B cell (primary cell): ENCODE measurements at regions not wholly inside any gene's neighbourhood (a gene's known extent, or its start where the extent isn't known, plus 50 kb on each side); places are given as distances from the start of the nearest gene placed in this dataset.

Source experiments
- ATAC-seq: fragments of 200-7000 bp; cut with Tn5 transposase; one replicate; pipeline ENCODE4 v1.10.0; 2021; ENCODE audit warnings: low read depth, mild to moderate bottlenecking, moderate number of reproducible peaks, moderate library complexity
- CTCF ChIA-PET: fragments of 350-600 bp; sonication (Branson Sonifier 250); formaldehyde crosslinking; loops from one replicate; lab custom pipeline; 2021; ENCODE audit warnings: antibody characterized with exemption, inconsistent platforms; lab: Charles Lee
- POLR2A ChIA-PET: fragments of 350-600 bp; sonication (Branson Sonifier 250); formaldehyde crosslinking; loops from one replicate; lab custom pipeline; 2021; ENCODE audit warnings: antibody characterized with exemption; lab: Charles Lee
- DNase-seq: peaks from one replicate; pipeline ENCODE4 v3.0.0; 2013
- H2AFZ ChIP-seq: 2 replicates; pipeline ENCODE4 v1.6.1; 2012; ENCODE audit warnings: mild to moderate bottlenecking, low read depth, low read length; ENCODE audit not compliant: insufficient read depth, poor library complexity, severe bottlenecking
- H3K27ac ChIP-seq, 2 donors: 1 replicate in 1 of 2; 2 replicates in 1 of 2; pipeline ENCODE4 v1.5.1; 2012 to 2013; ENCODE audit warnings: low read length in 2 of 2, mild to moderate bottlenecking in 2 of 2, moderate library complexity in 1 of 2
- H3K27me3 ChIP-seq, 4 experiments: fragments of 200-600 bp in 1 of 4; sonication (generic) in 1 of 4; replicated peaks in 1 of 4; 1 replicate in 2 of 4; 2 replicates in 2 of 4; pipeline versions ENCODE4 v1.6.1 to v1.7.0; 2013 to 2016; ENCODE audit warnings: low read length in 3 of 4, mild to moderate bottlenecking in 2 of 4, mixed read lengths in 1 of 4, moderate library complexity in 1 of 4; ENCODE audit not compliant: insufficient read depth in 4 of 4, control insufficient read depth in 3 of 4; ENCODE audit errors: control extremely low read depth in 1 of 4
- H3K36me3 ChIP-seq, 2 experiments: replicated peaks in 1 of 2; 1 replicate in 1 of 2; 2 replicates in 1 of 2; pipeline versions ENCODE4 v1.6.1 to v1.7.1; 2013; ENCODE audit warnings: low read length in 1 of 2; ENCODE audit not compliant: insufficient read depth in 2 of 2, control insufficient read depth in 1 of 2; ENCODE audit errors: control extremely low read depth in 1 of 2, extremely low read depth in 1 of 2
- H3K4me1 ChIP-seq, 2 donors: fragments of 200-600 bp in 1 of 2; sonication (generic) in 1 of 2; 1 replicate in 1 of 2; 2 replicates in 1 of 2; pipeline versions ENCODE4 v1.5.1 to v1.6.1; 2013 to 2017; ENCODE audit warnings: low read length in 2 of 2; ENCODE audit not compliant: control insufficient read depth in 2 of 2, insufficient read depth in 2 of 2
- H3K4me2 ChIP-seq: replicated peaks from 2 replicates; pipeline ENCODE3; 2012; ENCODE audit warnings: mild to moderate bottlenecking, low read depth, low read length; ENCODE audit not compliant: poor library complexity, severe bottlenecking
- H3K4me3 ChIP-seq, 5 experiments: fragments of 200-600 bp in 1 of 5; sonication (generic) in 1 of 5; 1 replicate in 3 of 5; 2 replicates in 2 of 5; pipeline versions ENCODE4 v1.5.1 to v1.7.0; 2011 to 2016; ENCODE audit warnings: low read length in 4 of 5, mild to moderate bottlenecking in 4 of 5, low read depth in 2 of 5, control low read depth in 1 of 5, moderate library complexity in 1 of 5; ENCODE audit not compliant: insufficient read depth in 1 of 5; ENCODE audit errors: control extremely low read depth in 1 of 5, extremely low read depth in 1 of 5
- H3K79me2 ChIP-seq: fragments of 200-600 bp; sonication (generic); one replicate; pipeline ENCODE4 v1.6.0; 2016; ENCODE audit warnings: low read length; ENCODE audit not compliant: control insufficient read depth, insufficient read depth
- H3K9ac ChIP-seq: fragments of 200-600 bp; sonication (generic); 2 replicates; pipeline ENCODE4 v1.6.1; 2017; ENCODE audit warnings: mild to moderate bottlenecking, low read length, moderate library complexity
- H3K9me3 ChIP-seq, 3 donors: one replicate each; pipeline versions ENCODE4 v1.6.1 to v1.7.1; 2013; ENCODE audit warnings: low read length in 2 of 3; ENCODE audit not compliant: control insufficient read depth in 2 of 3, insufficient read depth in 1 of 3; ENCODE audit errors: control extremely low read depth in 1 of 3
- H4K20me1 ChIP-seq: 2 replicates; pipeline ENCODE4 v1.6.0; 2012; ENCODE audit warnings: mild to moderate bottlenecking, low read length; ENCODE audit not compliant: insufficient read depth, control insufficient read depth, poor library complexity, severe bottlenecking
- H3K27ac Mint-ChIP-seq: one replicate; pipeline ENCODE4 v1.8.0; 2021; ENCODE audit warnings: mixed read lengths
- H3K27me3 Mint-ChIP-seq: one replicate; pipeline ENCODE4 v1.8.0; 2021; ENCODE audit warnings: mixed read lengths
- H3K4me1 Mint-ChIP-seq: one replicate; pipeline ENCODE4 v1.8.0; 2021; ENCODE audit warnings: mixed read lengths
- H3K4me3 Mint-ChIP-seq: one replicate; pipeline ENCODE4 v1.8.0; 2021; ENCODE audit warnings: mixed read lengths
- H3K9me3 Mint-ChIP-seq: one replicate; pipeline ENCODE4 v1.8.0; 2022; ENCODE audit warnings: mixed read lengths; ENCODE audit not compliant: insufficient read depth
- CTCF ChIP-seq: fragments of 200-600 bp; IDR thresholded peaks from one replicate; pipeline ENCODE4 v1.8.0; 2022; ENCODE audit warnings: antibody characterized with exemption, mild to moderate bottlenecking
- EZH2 ChIP-seq: IDR thresholded peaks from 2 replicates; pipeline ENCODE4 v1.6.1; 2012; ENCODE audit warnings: borderline replicate concordance, low read depth, mild to moderate bottlenecking, moderate library complexity, low read length; ENCODE audit not compliant: insufficient read depth, poor library complexity, severe bottlenecking
- WGBS: methylation state at CpG from one replicate; pipeline ENCODE4 v1.1.5; 2013; ENCODE audit warnings: missing lambda C conversion rate; ENCODE audit not compliant: insufficient coverage; 5-methylcytosine and 5-hydroxymethylcytosine counted together
- intact Hi-C: fragments of 100-400 bp; cut with micrococcal nuclease; formaldehyde crosslinking; loops from one replicate; pipeline ENCODE4 v1.10.0; 2022

- Mint-ChIP-seq H3K4me1 (peaks cover 3% of the 10 kb centered on the region), H3K4me3 (no peak overlapping the region), H3K9me3 (no peaks in the 10 kb centered on the region), H3K27me3 (no peaks in the 10 kb centered on the region), H3K27ac (no peak overlapping the region)
- Histone ChIP-seq H4K20me1 (no peaks in the 10 kb centered on the region), H3K9me3 (peaks cover 0 to 15% (median 0%) of the 10 kb centered on the region in 3 donors), H3K4me3 (no peak overlapping the region), H3K4me2 (no peak overlapping the region), H3K27ac (no peak overlapping the region), H3K4me1 (peaks cover 0 to 7% of the 10 kb centered on the region in 2 donors), H2AFZ (no peak overlapping the region), H3K79me2 (no peaks in the 10 kb centered on the region), H3K9ac (no peak overlapping the region), H3K27me3 (no peaks in the 10 kb centered on the region), H3K36me3 (no peaks in the 10 kb centered on the region)
- ChIA-PET POLR2A (no interaction called here), CTCF (no interaction called here)
- intact Hi-C loops, result no loop called here
- ATAC-seq, result no peak
- TF ChIP-seq EZH2 (no peak), CTCF (no peak)
- DNase-seq, result no peak
- WGBS, result 72% methylated on average over 9 of the region's 9 CpGs
Measured at GRCh38 chr14:97456462-97456861, 659.3 kb downstream of the VRK1 start.

DNA sequence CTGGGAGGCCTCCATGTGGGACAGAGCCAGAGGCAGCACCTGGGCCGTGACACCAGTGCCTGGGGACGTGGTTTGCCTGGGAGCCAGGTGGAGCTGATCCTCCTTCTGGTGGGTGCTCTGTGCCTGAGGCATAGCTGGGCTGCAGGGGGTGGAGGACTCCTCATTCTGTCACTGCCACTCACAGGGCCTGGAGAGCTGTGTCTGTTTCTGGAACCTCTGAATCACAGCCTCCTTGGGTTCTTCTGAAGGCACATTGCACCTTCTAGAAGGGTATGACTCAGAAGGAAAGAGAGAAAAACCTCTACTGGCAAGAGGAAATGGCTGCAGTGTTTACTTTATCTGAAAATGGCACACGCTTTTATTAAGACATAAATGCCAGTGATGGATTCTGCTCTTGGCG is 659.8 kb downstream of the VRK1 start:
- Histone ChIP-seq H3K4me3 (no peak overlapping the region), H3K79me2 (no peaks in the 10 kb centered on the region), H4K20me1 (no peaks in the 10 kb centered on the region), H3K36me3 (no peaks in the 10 kb centered on the region), H3K27ac (no peak overlapping the region), H3K9me3 (peaks cover 0 to 15% (median 0%) of the 10 kb centered on the region in 3 donors), H3K4me1 (peaks cover 0 to 7% of the 10 kb centered on the region in 2 donors), H3K4me2 (no peak overlapping the region), H3K9ac (no peak overlapping the region), H3K27me3 (no peaks in the 10 kb centered on the region), H2AFZ (no peak overlapping the region)
- no peak overlapping the region for H3K27ac Mint-ChIP-seq
- 84% methylated on average over 4 of the region's 4 CpGs for WGBS
- POLR2A ChIA-PET, result no interaction called here
- no peaks in the 10 kb centered on the region for H3K27me3 Mint-ChIP-seq
- no peak for TF ChIP-seq EZH2
- TF ChIP-seq CTCF, result no peak
- intact Hi-C loops, result no loop called here
- DNase-seq (no peak), ATAC-seq (no peak)
- H3K4me1 Mint-ChIP-seq, result peaks cover 3% of the 10 kb centered on the region
- CTCF ChIA-PET, result no interaction called here
- no peak overlapping the region for H3K4me3 Mint-ChIP-seq
- peaks cover 1% of the 10 kb centered on the region for H3K9me3 Mint-ChIP-seq
